Astrocyte of the cerebellum (primary cell): ENCODE measurements at regions not wholly inside any gene's neighbourhood (a gene's known extent, or its start where the extent isn't known, plus 50 kb on each side); places are given as distances from the start of the nearest gene placed in this dataset.
"Not testable (repeated sequence)": the region's sequence is repeated elsewhere in the genome, so short reads cannot be mapped to it uniquely, and the experiment has no call there.

Experiments
- DNase-seq: peaks from one replicate; pipeline ENCODE4 v3.0.0-alpha.2; 2011; ENCODE audit warnings: low read depth
- H3K4me3 ChIP-seq: 2 replicates; pipeline ENCODE4 v1.5.1; 2011; ENCODE audit warnings: mild to moderate bottlenecking, low read depth, low read length, moderate library complexity
- CTCF ChIP-seq: IDR thresholded peaks from 2 replicates; pipeline ENCODE4 v1.5.1; 2012; ENCODE audit warnings: low read length, low read depth, moderate library complexity, mild to moderate bottlenecking; ENCODE audit errors: missing control alignments
- in situ Hi-C: cut with HindIII; loops from 2 replicates; pipeline ENCODE4 v1.10.0; 2017; ENCODE audit warnings: low sequenced_read_pairs

DNA sequence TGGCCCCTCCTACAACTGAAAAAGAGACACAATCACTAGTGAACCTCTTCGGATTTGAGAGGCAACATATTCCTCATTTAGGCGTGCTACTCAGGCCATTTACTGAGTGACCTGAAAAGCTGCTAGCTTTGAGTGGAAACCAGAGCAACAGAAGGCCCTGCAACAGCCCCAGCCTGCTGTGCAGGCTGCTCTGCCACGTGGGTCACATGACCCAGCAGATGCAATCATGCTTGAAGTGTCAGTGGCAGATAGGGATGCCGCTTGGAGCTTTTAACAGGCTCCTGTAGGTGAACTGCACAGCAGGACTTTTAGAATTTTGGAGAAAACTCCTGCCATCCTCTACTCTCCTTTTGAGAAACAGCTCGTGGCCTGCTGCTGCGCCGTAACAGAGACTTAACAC lies 578.6 kb upstream of the RAB6C start:
- no peak for DNase-seq
- TF ChIP-seq CTCF: no peak
- H3K4me3 ChIP-seq: no peak overlapping the region
- in situ Hi-C loops: no loop called here

DNA sequence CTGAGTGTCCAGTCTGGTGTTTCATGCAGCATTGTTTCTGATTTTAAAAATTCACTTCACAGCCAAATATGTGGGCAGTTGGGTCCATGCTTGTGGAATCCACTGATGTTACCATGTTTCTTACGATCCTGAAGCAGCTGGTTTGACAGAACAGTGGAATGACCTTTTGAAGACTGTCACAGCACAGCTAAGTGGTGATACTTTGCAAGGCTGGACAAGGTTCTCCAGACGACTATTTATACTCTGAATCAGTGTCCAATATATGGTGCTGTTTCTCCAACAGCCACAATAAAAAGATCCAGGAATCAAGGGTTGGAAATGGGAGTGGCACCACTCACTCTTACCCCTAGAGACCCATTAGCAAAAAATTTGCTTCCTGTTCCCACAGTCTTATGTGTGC lies 577.4 kb upstream of the RAB6C start:
- H3K4me3 ChIP-seq: no peak overlapping the region
- DNase-seq: no peak
- in situ Hi-C loops: no loop called here
- TF ChIP-seq CTCF: no peak

DNA sequence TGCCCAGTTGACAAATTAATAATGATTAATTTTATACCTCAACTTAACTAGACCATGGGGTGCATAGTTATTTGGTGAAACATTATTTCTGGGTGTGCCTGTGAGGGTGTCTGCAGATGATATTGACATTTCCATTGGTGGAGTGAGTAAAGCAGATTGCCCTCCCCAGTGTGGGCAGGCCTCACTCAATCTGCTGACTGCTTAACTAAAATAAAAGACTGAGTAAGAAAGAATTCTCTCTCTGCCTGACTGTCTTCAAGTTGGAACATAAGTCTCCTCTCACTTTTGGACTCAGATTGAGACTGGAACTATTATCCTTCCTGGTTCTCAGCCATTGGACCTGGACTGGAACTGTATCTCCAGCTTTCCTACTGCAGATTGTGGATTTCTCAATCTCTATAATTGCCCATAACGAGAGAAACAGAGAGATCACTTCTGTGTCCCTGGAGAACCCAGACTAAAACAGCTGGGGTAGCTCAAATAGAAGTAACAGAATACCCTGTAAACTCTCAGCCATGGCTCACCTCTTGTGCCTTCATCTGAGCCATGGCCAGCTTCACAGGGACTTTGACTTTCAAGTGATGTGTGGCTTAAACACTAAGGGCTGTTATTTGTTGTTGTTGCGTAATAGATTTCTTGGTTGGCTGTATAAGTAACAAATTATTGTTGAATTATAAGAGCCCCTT lies 575.3 kb upstream of the RAB6C start:
- in situ Hi-C loops: no loop called here
- DNase-seq: no peak
- H3K4me3 ChIP-seq: no peak overlapping the region
- TF ChIP-seq CTCF: no peak

DNA sequence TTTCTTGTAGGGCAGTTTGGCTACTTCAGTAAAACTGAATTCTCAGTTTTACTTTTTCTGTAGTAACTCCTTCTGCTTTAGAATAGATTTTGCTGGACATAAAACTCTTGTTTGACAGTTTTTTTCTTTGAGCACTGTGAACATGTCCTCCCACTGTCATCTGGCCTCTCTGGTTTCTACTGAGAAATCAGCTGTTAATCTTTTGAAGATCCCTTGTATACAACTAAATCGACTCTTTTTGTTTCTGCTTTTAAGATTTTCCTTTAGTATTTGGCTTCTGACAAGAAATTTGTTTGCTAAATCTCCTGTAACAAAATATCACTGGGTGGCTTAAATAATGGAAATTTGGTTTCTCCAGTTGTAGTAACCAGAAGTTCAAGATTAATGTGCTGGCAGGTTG lies 570.9 kb upstream of the RAB6C start:
- DNase-seq: no peak
- no peak for TF ChIP-seq CTCF
- in situ Hi-C loops: no loop called here
- no peak overlapping the region for H3K4me3 ChIP-seq

DNA sequence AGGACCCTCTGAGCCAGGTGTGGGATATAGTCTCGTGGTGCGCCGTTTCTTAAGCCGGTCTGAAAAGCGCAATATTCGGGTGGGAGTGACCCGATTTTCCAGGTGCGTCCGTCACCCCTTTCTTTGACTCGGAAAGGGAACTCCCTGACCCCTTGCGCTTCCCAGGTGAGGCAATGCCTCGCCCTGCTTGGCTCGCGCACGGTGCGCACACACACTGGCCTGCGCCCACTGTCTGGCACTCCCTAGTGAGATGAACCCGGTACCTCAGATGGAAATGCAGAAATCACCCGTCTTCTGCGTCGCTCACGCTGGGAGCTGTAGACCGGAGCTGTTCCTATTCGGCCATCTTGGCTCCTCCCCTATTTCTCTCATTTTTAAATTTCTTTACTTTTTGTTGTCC lies 562.4 kb upstream of the RAB6C start:
- DNase-seq, H3K4me3 ChIP-seq, in situ Hi-C loops: not testable (repeated sequence)

GRCh38 chr2:129422028-129422427 lies 557.4 kb upstream of the RAB6C start:
- H3K4me3 ChIP-seq: no peak overlapping the region
- in situ Hi-C loops: no loop called here
- no peak for TF ChIP-seq CTCF
- no peak for DNase-seq

DNA sequence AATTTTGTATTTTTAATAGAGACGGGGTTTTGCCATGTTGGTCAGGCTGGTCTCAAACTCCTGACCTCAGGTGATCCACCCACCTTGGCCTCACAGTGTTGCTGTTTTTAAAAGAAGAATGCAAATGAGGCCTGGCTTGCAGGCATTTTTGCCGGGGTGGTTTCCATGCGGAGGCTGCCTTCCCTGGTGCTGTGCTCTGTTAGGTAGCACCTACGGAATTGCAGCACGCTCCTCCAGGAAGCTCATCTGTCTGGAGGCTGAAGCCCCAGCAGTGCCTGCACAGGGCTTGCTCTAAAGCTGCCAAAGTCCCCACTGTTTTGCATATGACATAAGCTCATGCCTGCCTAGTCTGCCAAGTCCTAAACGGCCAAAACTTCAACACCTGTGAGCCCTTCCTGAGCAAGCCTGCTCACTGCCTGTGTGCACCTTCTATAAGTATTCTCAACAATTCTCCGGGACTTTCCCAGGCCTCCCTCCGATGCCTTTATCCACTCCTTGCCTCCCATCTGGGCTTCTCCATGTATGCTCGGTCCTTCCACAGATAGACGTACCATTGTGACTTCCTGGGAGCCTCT lies 551.3 kb upstream of the RAB6C start:
- in situ Hi-C loops: no loop called here
- H3K4me3 ChIP-seq: no peak overlapping the region
- TF ChIP-seq CTCF: no peak
- DNase-seq: no peak
